Transverse colon (tissue), 4 donors: ENCODE measurements at regions not wholly inside any gene's neighbourhood (a gene's known extent, or its start where the extent isn't known, plus 50 kb on each side); places are given as distances from the start of the nearest gene placed in this dataset.
"Not testable (repeated sequence)": the region's sequence is repeated elsewhere in the genome, so short reads cannot be mapped to it uniquely, and the experiment has no call there.

Experiments used
- DNase-seq: peaks from one replicate; pipeline ENCODE4 v3.0.0-alpha.2; 2019
- H3K27ac ChIP-seq, 4 donors: fragments of 200-600 bp; sonication (generic); 2 replicates each; pipeline ENCODE4 v1.5.1; 2016 to 2018; ENCODE audit warnings: inconsistent platforms in 4 of 4
- H3K27me3 ChIP-seq: fragments of 200-600 bp; sonication (generic); 2 replicates; pipeline ENCODE4 v1.5.1; 2017; ENCODE audit warnings: inconsistent platforms
- H3K36me3 ChIP-seq, 4 donors: fragments of 200-600 bp; sonication (generic); 2 replicates each; pipeline ENCODE4 v1.5.1; 2017 to 2019; ENCODE audit warnings: inconsistent platforms in 4 of 4
- H3K4me1 ChIP-seq, 4 donors: fragments of 200-600 bp; sonication (generic); 2 replicates each; pipeline ENCODE4 v1.5.1; 2017 to 2020; ENCODE audit warnings: inconsistent platforms in 4 of 4
- H3K4me3 ChIP-seq, 4 donors: fragments of 200-600 bp; sonication (generic); 1 replicate in 1 of 4; 2 replicates in 3 of 4; pipeline versions ENCODE4 v1.5.1 to v1.6.1; 2017 to 2019; ENCODE audit warnings: inconsistent platforms in 4 of 4
- H3K9me3 ChIP-seq, 2 donors: fragments of 200-600 bp; sonication (generic); 2 replicates each; pipeline ENCODE4 v1.5.1; 2017 to 2019; ENCODE audit warnings: inconsistent platforms in 2 of 2
- CTCF ChIP-seq, 5 experiments: fragments of 200-600 bp in 3 of 5; fragments of 450-650 bp in 2 of 5; sonication (generic) in 3 of 5; IDR thresholded peaks; 1 replicate in 2 of 5; 2 replicates in 3 of 5; pipeline ENCODE4 v1.5.1; 2016 to 2017; ENCODE audit warnings: antibody characterized with exemption in 5 of 5, inconsistent platforms in 3 of 5, mild to moderate bottlenecking in 2 of 5, moderate library complexity in 1 of 5
- EP300 ChIP-seq: sonication (generic); formaldehyde crosslinking; IDR thresholded peaks from one replicate; pipeline ENCODE4 v1.6.1; 2017; ENCODE audit warnings: antibody characterized with exemption, low read depth
- POLR2A ChIP-seq: fragments of 450-650 bp; IDR thresholded peaks from one replicate; pipeline ENCODE4 v1.6.1; 2016; ENCODE audit warnings: antibody characterized with exemption, mild to moderate bottlenecking, moderate library complexity
- POLR2AphosphoS5 ChIP-seq, 3 donors: sonication (generic); formaldehyde crosslinking; IDR thresholded peaks; one replicate each; pipeline ENCODE4 v1.6.1; 2016; ENCODE audit warnings: antibody characterized with exemption in 3 of 3
- WGBS, 2 donors: methylation state at CpG; one replicate each; pipeline ENCODE4 v1.1.5; 2018; ENCODE audit warnings: low coverage in 1 of 2; 5-methylcytosine and 5-hydroxymethylcytosine counted together
- in situ Hi-C, 4 donors: fragments of 200-750 bp; cut with MboI; loops; one replicate each; pipeline versions ENCODE4 v1.15.0 to v1.15.1; 2017; ENCODE audit warnings: low sequenced_read_pairs in 3 of 4, low pct_ligation_motif_present in 1 of 4, low pct_unique_long_range_greater_than_20kb in 1 of 4
- intact Hi-C: fragments of 100-400 bp; cut with DNase I; formaldehyde crosslinking; loops from one replicate; pipeline ENCODE4 v1.15.1; 2023; ENCODE audit warnings: low total_unique reads

- no peaks in the 10 kb centered on the region for H3K36me3 ChIP-seq
- in situ Hi-C loops (no loop called here), intact Hi-C loops (no loop called here)
- H3K4me3 ChIP-seq: no peak overlapping the region
- H3K27ac ChIP-seq: no peak overlapping the region
- DNase-seq: no peak
- TF ChIP-seq POLR2AphosphoS5 (IDR thresholded peaks at IDR 0.05) (no peak), EP300 (no peak), POLR2A (no peak), CTCF (IDR thresholded peaks at IDR 0.05) (no peak)
- no peaks in the 10 kb centered on the region for H3K4me1 ChIP-seq
- H3K9me3 ChIP-seq: no peaks in the 10 kb centered on the region
- H3K27me3 ChIP-seq: no peaks in the 10 kb centered on the region
- 51 to 53% methylated on average over 5 of the region's 5 CpGs for WGBS, 2 donors
These were observed 67.4 kb downstream of the SNTN start for GRCh38 chr3:63719796-63720445.

DNA sequence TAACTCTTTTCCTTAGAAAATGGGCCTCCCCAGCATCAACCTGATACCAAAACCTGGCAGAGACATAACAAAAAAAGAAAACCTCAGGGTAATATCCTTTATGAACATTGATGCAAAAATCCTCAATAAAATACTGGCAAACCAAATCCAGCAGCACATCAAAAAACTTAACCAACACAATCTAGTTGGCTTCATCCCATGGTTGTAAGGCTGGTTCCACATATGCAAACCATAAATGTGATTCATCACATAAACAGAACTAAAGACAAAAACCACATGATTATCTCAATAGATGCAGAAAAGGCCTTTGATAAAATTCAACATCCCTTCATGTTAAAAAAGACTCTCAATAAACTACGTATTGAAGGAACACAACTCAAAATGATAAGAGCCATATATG, 68.5 kb downstream of the SNTN start:
- in situ Hi-C loops, intact Hi-C loops: not testable (repeated sequence)
- 91 to 93% methylated on average over 1 of the region's 1 CpG for WGBS, 2 donors

DNA sequence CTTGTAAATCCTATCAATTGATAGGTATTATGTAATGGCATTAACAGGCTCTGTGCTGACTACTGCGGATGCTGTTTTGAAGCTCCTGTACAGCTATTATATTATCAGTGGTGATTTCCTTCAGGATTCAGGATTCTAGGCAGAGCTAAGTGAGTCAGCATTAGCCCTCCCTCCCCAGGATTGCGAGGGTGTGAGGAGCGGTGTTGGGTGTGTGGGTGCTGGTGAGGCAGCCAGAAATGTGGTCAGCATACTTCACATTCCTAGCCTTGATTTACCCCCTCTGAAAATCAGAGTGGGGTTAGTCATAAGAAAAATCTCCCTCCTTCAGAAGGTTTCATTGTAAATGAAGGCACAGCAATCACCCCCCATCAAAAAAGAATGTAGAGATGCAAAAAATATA, 72.5 kb downstream of the SNTN start:
- in situ Hi-C loops: no loop called here
- DNase-seq: no peak
- Histone ChIP-seq H3K27ac (no peak overlapping the region), H3K9me3 (no peaks in the 10 kb centered on the region), H3K4me1 (no peaks in the 10 kb centered on the region), H3K27me3 (no peaks in the 10 kb centered on the region), H3K36me3 (no peaks in the 10 kb centered on the region), H3K4me3 (no peak overlapping the region)
- TF ChIP-seq POLR2A (no peak), EP300 (no peak), CTCF (IDR thresholded peaks at IDR 0.05) (no peak), POLR2AphosphoS5 (IDR thresholded peaks at IDR 0.05) (no peak)
- intact Hi-C loops: no loop called here
- 76% methylated on average over 3 of the region's 3 CpGs; no CpG with 5 or more reads in 1 of the 2 donors for WGBS, 2 donors

More for the DNA sequence above, 68.5 kb downstream of the SNTN start:
- not testable (repeated sequence) for H3K4me3 ChIP-seq, H3K27me3 ChIP-seq, H3K9me3 ChIP-seq, H3K27ac ChIP-seq, H3K36me3 ChIP-seq, H3K4me1 ChIP-seq, DNase-seq

- Histone ChIP-seq H3K9me3 (no peaks in the 10 kb centered on the region), H3K27ac (no peak overlapping the region), H3K36me3 (no peaks in the 10 kb centered on the region), H3K4me3 (no peak overlapping the region), H3K27me3 (no peaks in the 10 kb centered on the region), H3K4me1 (no peaks in the 10 kb centered on the region)
- TF ChIP-seq POLR2AphosphoS5 (IDR thresholded peaks at IDR 0.05) (no peak), EP300 (no peak), POLR2A (no peak), CTCF (IDR thresholded peaks at IDR 0.05) (no peak)
- no peak for DNase-seq
- intact Hi-C loops: no loop called here
- 95 to 96% methylated on average over 4 of the region's 4 CpGs for WGBS, 2 donors
- in situ Hi-C loops: no loop called here
These were observed 74.2 kb downstream of the SNTN start for GRCh38 chr3:63726656-63727055.

DNA sequence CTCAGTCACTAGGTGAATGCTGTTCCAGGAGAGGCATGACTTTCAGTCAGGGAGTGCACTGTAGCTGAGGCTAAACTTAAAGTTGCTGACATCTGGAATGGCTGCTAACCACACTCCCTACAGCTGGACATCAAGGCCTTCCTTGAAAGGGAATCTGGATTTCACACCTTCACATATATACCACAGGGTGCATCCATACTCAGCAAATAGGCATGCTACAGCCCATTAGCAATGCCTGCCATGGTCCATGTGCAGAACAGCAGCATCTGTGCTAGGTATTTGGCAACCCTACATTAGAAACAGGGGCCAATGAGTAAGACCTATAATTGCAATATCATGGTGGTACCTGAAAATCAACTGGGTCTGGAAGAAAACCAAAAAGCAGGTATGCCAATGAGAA, 74.8 kb downstream of the SNTN start:
- no peak overlapping the region for H3K4me3 ChIP-seq
- no peaks in the 10 kb centered on the region for H3K36me3 ChIP-seq
- no peaks in the 10 kb centered on the region for H3K27me3 ChIP-seq
- intact Hi-C loops (no loop called here), in situ Hi-C loops (no loop called here)
- H3K9me3 ChIP-seq: no peaks in the 10 kb centered on the region
- H3K4me1 ChIP-seq: no peaks in the 10 kb centered on the region
- TF ChIP-seq CTCF (IDR thresholded peaks at IDR 0.05) (no peak), POLR2AphosphoS5 (IDR thresholded peaks at IDR 0.05) (no peak), POLR2A (no peak), EP300 (no peak)
- no peak overlapping the region for H3K27ac ChIP-seq
- DNase-seq: no peak
